ENCODE measurements at regions not wholly inside any gene's neighbourhood (a gene's known extent, or its start where the extent isn't known, plus 50 kb on each side); places are given as distances from the start of the nearest gene placed in this dataset.

DNA sequence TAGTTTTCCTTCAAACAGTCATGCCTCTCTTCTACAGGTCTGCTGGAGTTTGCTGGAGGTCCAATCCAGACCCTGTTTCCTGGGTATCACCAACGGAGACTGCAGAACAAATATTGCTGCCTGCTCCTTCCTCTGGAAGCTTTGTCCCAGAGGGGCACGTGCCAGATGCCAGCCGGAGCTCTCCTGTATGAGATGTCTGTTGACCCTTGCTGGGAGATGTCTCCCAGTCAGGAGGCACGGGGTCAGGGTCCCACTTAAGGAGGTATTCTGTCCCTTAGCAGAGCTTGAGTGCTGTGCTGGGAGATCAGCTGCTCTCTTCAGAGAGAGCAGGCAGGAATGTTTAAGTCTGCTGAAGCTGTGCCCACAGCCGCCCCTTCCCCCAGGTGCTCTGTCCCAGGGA is 666.9 kb downstream of the FRK start:
- Mint-ChIP-seq H3K4me1 (ENCODE audit: low read depth) (no peaks in the 10 kb centered on the region), H3K27me3 (ENCODE audit: low read depth) (no peaks in the 10 kb centered on the region), H3K9me3 (peaks cover 15 to 22% of the 10 kb centered on the region in 2 donors), H3K27ac (no peak overlapping the region), H3K4me3 (no peak overlapping the region), H3K36me3 (ENCODE audit: insufficient read depth in 2 of 2) (peaks cover 2 to 4% of the 10 kb centered on the region in 2 donors)
- DNase-seq (no peak), ATAC-seq (replicated peaks in 1 of 2) (no peak)

DNA sequence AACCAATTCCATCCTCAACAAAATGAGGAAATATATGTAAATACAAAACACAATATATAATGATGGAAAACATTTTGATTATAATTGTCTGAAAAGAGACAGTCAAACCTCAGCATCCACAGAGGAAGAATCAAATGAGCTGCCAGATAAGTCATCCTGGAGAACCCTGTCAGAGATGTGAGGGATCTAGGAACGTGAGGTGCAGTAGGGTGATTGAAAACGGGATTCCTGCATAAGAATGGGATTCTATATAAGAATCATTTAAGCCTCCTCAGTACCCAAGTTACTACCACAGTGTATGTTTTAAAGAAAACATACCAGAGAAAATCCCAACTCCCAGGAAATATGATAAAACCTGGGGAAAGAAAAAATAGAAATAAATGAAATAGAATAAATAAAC is 690.5 kb downstream of the FRK start:
- no peaks in the 10 kb centered on the region for H3K36me3 Mint-ChIP-seq (ENCODE audit: insufficient read depth in 2 of 2)

DNA sequence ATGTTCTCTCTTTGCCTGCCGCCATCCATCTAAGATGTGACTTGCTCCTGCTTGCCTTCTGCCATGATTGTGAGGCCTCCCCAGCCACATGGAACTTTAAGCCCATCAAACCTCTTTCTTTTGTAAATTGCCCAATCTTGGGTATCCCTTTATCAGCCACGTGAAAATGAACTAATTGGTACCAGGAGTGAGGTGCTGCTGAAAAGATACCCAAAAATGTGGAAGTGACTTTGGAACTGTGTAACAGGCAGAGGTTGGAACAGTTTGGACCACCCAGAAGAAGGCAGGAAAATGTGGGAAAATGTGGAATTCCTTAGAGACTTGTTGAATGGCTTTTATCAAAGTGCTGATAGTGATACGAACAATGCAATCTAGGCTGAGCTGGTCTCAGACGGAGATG is 694.9 kb downstream of the FRK start:
- Mint-ChIP-seq H3K36me3 (ENCODE audit: insufficient read depth in 2 of 2) (no peaks in the 10 kb centered on the region), H3K4me1 (ENCODE audit: low read depth) (no peaks in the 10 kb centered on the region), H3K4me3 (no peak overlapping the region), H3K27ac (no peak overlapping the region), H3K9me3 (peaks cover 9 to 17% of the 10 kb centered on the region in 2 donors), H3K27me3 (ENCODE audit: low read depth) (no peaks in the 10 kb centered on the region)
- ATAC-seq (replicated peaks in 1 of 2) = no peak
- DNase-seq = no peak

More for the DNA sequence above, 690.5 kb downstream of the FRK start:
- ATAC-seq (replicated peaks in 1 of 2) (no peak), DNase-seq (no peak)
- H3K27ac Mint-ChIP-seq = no peak overlapping the region
- H3K27me3 Mint-ChIP-seq (ENCODE audit: low read depth) = no peaks in the 10 kb centered on the region
- no peak overlapping the region for H3K4me3 Mint-ChIP-seq
- H3K9me3 Mint-ChIP-seq = peaks cover 9 to 17% of the 10 kb centered on the region in 2 donors
- H3K4me1 Mint-ChIP-seq (ENCODE audit: low read depth) = no peaks in the 10 kb centered on the region

DNA sequence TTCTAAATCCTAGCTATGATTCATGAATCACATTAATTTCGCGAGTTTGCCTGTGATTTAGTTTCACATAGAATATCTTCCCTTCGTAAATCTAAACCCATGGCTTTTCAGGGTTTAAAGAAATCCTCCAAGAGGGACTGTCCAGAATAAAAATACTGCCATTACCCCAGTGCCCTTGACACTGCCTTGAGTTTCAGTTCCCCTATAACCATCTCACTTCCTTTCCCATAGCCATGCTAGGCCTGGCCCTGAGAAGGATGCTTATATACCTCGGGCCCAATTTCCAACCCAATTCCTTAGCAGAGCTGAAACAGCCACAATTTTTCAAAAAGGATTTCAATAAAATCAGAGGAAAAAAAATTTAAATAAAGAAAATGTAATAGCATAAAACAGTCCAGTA is 697.3 kb downstream of the FRK start:
- DNase-seq (no peak), ATAC-seq (replicated peaks in 1 of 2) (no peak)
- Mint-ChIP-seq H3K4me3 (no peak overlapping the region), H3K9me3 (peaks cover 9 to 15% of the 10 kb centered on the region in 2 donors), H3K27ac (no peak overlapping the region), H3K27me3 (ENCODE audit: low read depth) (no peaks in the 10 kb centered on the region), H3K36me3 (ENCODE audit: insufficient read depth in 2 of 2) (no peaks in the 10 kb centered on the region), H3K4me1 (ENCODE audit: low read depth) (no peaks in the 10 kb centered on the region)

DNA sequence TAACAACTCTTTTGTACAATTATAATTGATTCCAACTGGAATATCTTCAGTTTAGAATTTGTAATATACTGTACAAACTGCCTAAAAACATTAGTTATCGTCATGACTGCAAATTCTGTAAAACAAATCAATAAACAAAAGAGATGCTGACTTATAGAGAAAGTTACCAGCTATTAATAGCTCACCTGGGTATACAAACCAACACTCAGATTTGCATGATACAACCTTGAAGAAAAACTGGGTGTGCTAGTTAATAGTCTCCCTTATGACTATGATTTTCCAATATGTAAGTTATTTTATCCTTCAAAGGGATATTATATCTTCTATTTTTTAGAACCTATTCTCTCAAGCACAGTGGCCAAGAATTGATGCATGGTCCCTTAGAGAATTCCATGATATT is 698.5 kb downstream of the FRK start:
- no peak for DNase-seq
- Mint-ChIP-seq H3K4me1 (ENCODE audit: low read depth) (no peaks in the 10 kb centered on the region), H3K27ac (no peak overlapping the region), H3K4me3 (no peak overlapping the region), H3K27me3 (ENCODE audit: low read depth) (no peaks in the 10 kb centered on the region), H3K9me3 (peaks cover 4 to 12% of the 10 kb centered on the region in 2 donors), H3K36me3 (ENCODE audit: insufficient read depth in 2 of 2) (no peaks in the 10 kb centered on the region)
- no peak for ATAC-seq (replicated peaks in 1 of 2)

DNA sequence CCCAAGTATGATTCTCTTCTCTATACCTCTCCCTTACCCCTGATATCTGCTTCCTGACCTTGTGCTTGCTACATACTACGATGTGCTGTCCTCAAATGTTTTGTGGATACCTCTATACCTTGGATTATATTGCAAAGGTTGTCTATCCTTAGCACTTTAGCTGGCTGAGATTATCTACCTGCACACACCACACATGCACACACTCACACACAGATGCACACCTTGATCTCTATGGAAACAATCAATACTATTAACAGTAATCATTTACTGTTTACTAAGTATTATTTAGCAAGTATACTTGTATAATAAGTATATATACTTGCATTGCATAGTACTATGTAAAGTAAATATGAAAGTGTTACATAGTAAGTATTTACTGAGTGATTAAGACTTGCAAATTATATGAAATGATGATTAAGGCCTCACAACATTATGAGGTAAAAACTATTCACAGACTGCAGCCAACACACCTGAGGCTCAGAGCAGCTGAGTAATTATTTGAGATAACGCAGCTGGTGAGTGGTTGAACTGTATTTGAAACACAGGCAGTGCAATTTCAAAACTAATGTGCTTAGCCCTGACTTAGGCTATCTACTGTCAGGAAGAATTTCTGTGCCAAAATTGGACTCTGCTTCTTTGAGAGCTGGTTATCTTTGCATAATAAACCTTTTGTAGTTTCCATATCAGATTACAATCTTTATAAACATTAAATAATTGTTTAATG is 699.9 kb downstream of the FRK start:
- no peak overlapping the region for H3K27ac Mint-ChIP-seq
- no peaks in the 10 kb centered on the region for H3K4me1 Mint-ChIP-seq (ENCODE audit: low read depth)
- no peaks in the 10 kb centered on the region for H3K36me3 Mint-ChIP-seq (ENCODE audit: insufficient read depth in 2 of 2)
- no peak overlapping the region for H3K4me3 Mint-ChIP-seq
- no peak for DNase-seq
- no peaks in the 10 kb centered on the region for H3K27me3 Mint-ChIP-seq (ENCODE audit: low read depth)
- peaks cover 2 to 13% of the 10 kb centered on the region in 2 donors for H3K9me3 Mint-ChIP-seq
- no peak for ATAC-seq (replicated peaks in 1 of 2)

DNA sequence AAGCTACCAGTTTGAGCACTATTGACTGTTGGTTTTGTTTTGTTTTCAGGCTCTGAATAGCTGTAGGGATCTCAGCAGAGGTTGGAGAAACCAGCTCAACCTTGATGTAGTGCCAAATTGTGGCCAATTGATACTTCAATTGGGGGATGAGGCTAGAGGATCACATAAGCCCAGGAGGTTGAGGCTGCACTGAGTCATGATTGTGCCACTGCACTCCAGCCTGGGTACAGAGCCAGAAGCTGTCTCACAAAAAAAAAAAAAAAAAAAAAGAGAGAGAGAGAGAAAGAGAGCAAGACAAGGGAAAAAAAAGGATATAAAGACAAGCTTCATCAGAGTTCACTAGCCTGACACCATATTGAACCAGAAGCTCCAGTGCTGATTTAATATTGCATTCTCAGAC is 702.1 kb downstream of the FRK start:
- no peaks in the 10 kb centered on the region for H3K4me1 Mint-ChIP-seq (ENCODE audit: low read depth)
- H3K27me3 Mint-ChIP-seq (ENCODE audit: low read depth) = no peaks in the 10 kb centered on the region
- DNase-seq (no peak), ATAC-seq (replicated peaks in 1 of 2) (no peak)
- H3K27ac Mint-ChIP-seq = no peak overlapping the region
- peaks cover 4 to 12% of the 10 kb centered on the region in 2 donors for H3K9me3 Mint-ChIP-seq
- no peak overlapping the region for H3K4me3 Mint-ChIP-seq
- no peaks in the 10 kb centered on the region for H3K36me3 Mint-ChIP-seq (ENCODE audit: insufficient read depth in 2 of 2)

DNA sequence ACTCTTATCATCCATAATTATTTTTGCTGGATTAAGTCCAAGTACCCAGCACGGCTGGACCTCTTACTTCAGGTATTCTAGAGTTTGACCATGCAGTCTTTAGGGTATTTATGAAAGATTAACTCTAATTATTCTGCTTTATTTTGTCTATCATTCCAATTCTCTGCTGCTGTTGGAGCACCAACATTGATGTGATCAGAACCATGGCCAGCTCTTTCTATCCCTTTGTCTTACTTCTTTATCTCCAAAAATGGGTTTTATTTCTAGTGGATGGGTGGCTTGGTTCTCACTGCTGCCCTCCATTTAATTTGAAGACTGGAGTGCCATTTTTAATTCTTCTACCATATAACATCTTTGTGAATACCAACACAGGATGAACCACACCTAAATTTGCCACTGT is 704.3 kb downstream of the FRK start:
- no peak overlapping the region for H3K27ac Mint-ChIP-seq
- no peak overlapping the region for H3K4me3 Mint-ChIP-seq
- no peaks in the 10 kb centered on the region for H3K27me3 Mint-ChIP-seq (ENCODE audit: low read depth)
- H3K9me3 Mint-ChIP-seq = peaks cover 5 to 12% of the 10 kb centered on the region in 2 donors
- no peak for DNase-seq
- no peaks in the 10 kb centered on the region for H3K4me1 Mint-ChIP-seq (ENCODE audit: low read depth)
- no peak for ATAC-seq (replicated peaks in 1 of 2)
- H3K36me3 Mint-ChIP-seq (ENCODE audit: insufficient read depth in 2 of 2) = no peaks in the 10 kb centered on the region

DNA sequence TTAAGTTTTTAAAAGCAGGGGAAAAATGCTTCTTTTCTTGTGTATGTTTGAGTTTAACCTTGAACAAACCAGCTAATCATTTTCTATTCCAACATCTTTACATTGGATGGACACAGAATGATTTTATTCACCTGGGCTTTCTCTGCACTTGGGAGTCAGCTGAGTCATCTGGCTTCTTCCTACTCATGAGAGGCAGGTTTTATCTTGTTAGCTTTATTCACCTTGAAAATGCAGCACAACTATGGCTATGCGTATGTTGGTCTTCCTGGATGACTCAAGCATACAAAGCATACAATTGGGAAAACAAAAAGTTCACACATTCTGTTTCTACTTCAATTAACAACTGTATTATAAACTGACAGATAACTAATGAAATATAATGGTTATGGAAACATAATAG is 737.7 kb downstream of the FRK start:
- peaks cover 0 to 2% of the 10 kb centered on the region in 2 donors for H3K9me3 Mint-ChIP-seq
- H3K4me3 Mint-ChIP-seq = no peak overlapping the region
- no peaks in the 10 kb centered on the region for H3K36me3 Mint-ChIP-seq (ENCODE audit: insufficient read depth in 2 of 2)
- no peaks in the 10 kb centered on the region for H3K27me3 Mint-ChIP-seq (ENCODE audit: low read depth)
- ATAC-seq (replicated peaks in 1 of 2) (no peak), DNase-seq (no peak)
- no peaks in the 10 kb centered on the region for H3K4me1 Mint-ChIP-seq (ENCODE audit: low read depth)
- H3K27ac Mint-ChIP-seq = no peak overlapping the region

DNA sequence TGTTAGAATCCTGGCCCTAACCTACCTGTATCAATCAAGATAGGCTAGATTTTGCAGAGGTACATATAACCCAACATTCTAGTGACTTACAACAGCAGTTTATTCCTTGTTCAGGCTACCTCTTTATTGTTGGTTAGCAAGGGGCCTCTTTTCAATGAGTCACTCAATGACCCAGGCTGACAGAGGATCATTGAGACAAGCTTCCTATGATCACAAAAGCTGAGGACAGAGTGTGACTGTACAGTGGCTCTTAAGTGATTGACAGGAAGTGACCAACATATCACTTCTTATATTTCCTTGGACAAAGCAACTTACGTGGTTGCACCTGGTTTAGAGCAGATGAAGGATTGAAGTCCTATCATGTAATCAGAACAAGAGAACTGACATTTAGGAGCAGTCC is 740.9 kb downstream of the FRK start:
- no peak for DNase-seq
- H3K27me3 Mint-ChIP-seq (ENCODE audit: low read depth) = no peaks in the 10 kb centered on the region
- no peak overlapping the region for H3K27ac Mint-ChIP-seq
- H3K4me3 Mint-ChIP-seq = no peak overlapping the region
- no peaks in the 10 kb centered on the region for H3K9me3 Mint-ChIP-seq
- no peak for ATAC-seq (replicated peaks in 1 of 2)
- no peaks in the 10 kb centered on the region for H3K36me3 Mint-ChIP-seq (ENCODE audit: insufficient read depth in 2 of 2)
- H3K4me1 Mint-ChIP-seq (ENCODE audit: low read depth) = no peaks in the 10 kb centered on the region

DNA sequence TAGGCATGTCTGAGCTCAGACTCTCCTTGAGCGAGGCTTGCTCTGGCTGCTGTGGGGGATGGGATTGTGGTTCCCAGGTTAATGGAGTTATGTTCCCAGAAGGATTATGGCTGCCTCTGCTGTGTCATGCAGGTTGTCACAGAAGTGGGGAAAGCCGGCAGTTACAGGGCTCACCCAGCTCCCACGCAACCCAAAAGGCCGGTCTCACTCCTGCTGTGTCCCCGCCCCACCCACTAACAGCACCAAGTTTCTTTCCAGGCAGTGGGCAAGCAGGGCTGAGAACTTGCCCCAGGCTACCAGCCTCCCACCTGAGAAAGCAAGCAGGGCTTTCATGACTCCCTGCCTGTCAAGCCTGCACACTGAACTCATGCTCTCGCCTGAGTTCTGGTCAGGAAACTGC is 750.5 kb downstream of the FRK start:
- Mint-ChIP-seq H3K27me3 (ENCODE audit: low read depth) (no peaks in the 10 kb centered on the region), H3K36me3 (ENCODE audit: insufficient read depth in 2 of 2) (peaks cover 0 to 5% of the 10 kb centered on the region in 2 donors), H3K4me1 (ENCODE audit: low read depth) (no peaks in the 10 kb centered on the region), H3K4me3 (no peak overlapping the region), H3K27ac (no peak overlapping the region), H3K9me3 (peaks cover 11 to 17% of the 10 kb centered on the region in 2 donors)
- DNase-seq = no peak
- ATAC-seq (replicated peaks in 1 of 2) = no peak

DNA sequence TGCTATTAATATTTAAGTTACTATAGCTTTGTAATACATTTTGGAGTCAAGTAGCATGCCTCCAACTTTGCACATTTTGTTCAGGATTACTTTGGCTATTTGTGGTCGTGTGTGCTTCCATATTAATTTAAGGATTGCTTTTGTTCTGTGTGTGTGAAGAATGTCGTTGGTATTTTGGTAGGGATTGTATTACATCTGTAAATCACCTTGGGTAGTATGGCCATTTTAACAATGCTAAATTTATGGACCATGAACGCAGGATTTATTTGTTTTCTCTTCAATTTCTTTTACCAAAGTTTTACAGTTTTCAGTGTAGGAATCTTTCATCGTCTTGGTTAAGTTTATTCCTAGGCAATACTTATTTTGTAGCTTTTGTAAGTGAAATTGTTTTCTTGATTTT is 758.0 kb downstream of the FRK start:
- Mint-ChIP-seq H3K36me3 (ENCODE audit: insufficient read depth in 2 of 2) (no peaks in the 10 kb centered on the region), H3K4me3 (no peak overlapping the region), H3K27me3 (ENCODE audit: low read depth) (no peaks in the 10 kb centered on the region), H3K4me1 (ENCODE audit: low read depth) (no peaks in the 10 kb centered on the region), H3K27ac (no peak overlapping the region), H3K9me3 (peaks cover 3 to 6% of the 10 kb centered on the region in 2 donors)
- no peak for ATAC-seq (replicated peaks in 1 of 2)
- DNase-seq = no peak

DNA sequence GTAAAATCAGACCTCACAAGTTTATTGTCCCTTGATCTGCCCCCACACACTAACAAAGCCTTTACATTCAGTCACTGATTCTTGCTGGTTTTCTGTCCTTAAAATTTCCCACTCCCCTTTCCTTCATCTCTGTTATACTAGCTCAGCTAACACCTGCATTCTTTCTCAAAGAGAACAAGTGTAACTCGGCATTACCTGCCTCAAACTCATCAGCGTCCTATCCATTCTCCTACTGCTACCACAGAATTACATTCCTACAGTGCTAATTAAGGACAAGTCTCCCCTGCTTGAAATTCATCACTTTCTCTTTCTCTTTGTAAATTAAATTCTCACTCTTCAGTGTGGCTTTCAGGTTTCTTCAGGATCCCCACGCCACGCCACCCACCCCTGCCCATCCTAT is 773.2 kb downstream of the FRK start:
- H3K36me3 Mint-ChIP-seq (ENCODE audit: insufficient read depth in 2 of 2) = no peaks in the 10 kb centered on the region
- no peak overlapping the region for H3K27ac Mint-ChIP-seq
- H3K4me1 Mint-ChIP-seq (ENCODE audit: low read depth) = no peaks in the 10 kb centered on the region
- H3K27me3 Mint-ChIP-seq (ENCODE audit: low read depth) = no peaks in the 10 kb centered on the region
- H3K9me3 Mint-ChIP-seq = peaks cover 7 to 14% of the 10 kb centered on the region in 2 donors
- no peak for DNase-seq
- no peak for ATAC-seq (replicated peaks in 1 of 2)
- H3K4me3 Mint-ChIP-seq = no peak overlapping the region

DNA sequence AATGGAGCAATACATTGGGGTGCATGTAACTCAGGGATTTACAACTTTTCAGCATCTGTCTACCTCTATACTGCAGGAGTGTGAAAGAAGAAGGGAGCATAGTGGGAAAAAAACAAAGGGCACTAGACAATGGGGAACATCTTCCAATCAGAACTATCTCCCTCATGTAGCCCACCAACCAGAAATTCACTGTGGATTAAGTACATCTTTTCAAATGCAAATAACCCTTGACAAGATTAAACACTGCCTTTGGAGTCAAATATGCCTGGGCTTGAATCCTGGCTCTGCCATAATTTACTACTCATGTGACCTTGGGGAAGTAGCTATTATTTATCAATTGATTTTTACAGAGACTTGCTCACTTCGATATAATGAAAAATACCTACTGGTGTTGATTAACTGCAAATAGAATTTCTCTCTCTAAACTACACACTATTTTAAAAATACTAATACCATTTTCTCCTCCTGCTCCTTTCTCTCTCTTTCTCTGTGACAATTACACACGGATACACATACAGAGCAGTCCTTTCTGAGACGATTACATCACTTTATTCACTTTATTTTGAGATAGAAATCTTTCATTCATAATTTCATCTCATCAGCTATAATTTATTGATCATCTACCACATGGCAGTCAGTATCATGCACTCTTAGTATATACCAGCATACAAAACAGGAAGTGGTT is 783.7 kb downstream of the FRK start:
- H3K4me3 Mint-ChIP-seq = no peak overlapping the region
- DNase-seq = no peak
- no peaks in the 10 kb centered on the region for H3K27me3 Mint-ChIP-seq (ENCODE audit: low read depth)
- H3K36me3 Mint-ChIP-seq (ENCODE audit: insufficient read depth in 2 of 2) = no peaks in the 10 kb centered on the region
- peaks cover 2 to 3% of the 10 kb centered on the region in 2 donors for H3K9me3 Mint-ChIP-seq
- ATAC-seq (replicated peaks in 1 of 2) = no peak
- H3K27ac Mint-ChIP-seq = no peak overlapping the region
- H3K4me1 Mint-ChIP-seq (ENCODE audit: low read depth) = no peaks in the 10 kb centered on the region

Data from activated T-cell treated with anti-CD3 and anti-CD28 coated beads, Interleukin-2, amount 50 U/mL, for 72 hours (primary cell).